Stimulated activated CD4-positive, alpha-beta T cell treated with anti-CD3 and anti-CD28 coated beads, Interleukin-4, amount 100 ng/mL, for 1 hour (primary cell): ENCODE measurements at regions not wholly inside any gene's neighbourhood (a gene's known extent, or its start where the extent isn't known, plus 50 kb on each side); places are given as distances from the start of the nearest gene placed in this dataset.
"Not testable (repeated sequence)": the region's sequence is repeated elsewhere in the genome, so short reads cannot be mapped to it uniquely, and the experiment has no call there.

Experiments
- DNase-seq: peaks from one replicate; pipeline ENCODE4 v3.0.0-alpha.2; 2020

GRCh38 chr4:111933703-111934102 is 211.6 kb upstream of the FAM241A start:
- no peak for DNase-seq

GRCh38 chr4:111934314-111934713 is 210.9 kb upstream of the FAM241A start:
- DNase-seq = no peak

- no peak for DNase-seq
Measured at GRCh38 chr4:111937368-111937767, 207.9 kb upstream of the FAM241A start.

GRCh38 chr4:111941957-111942356 is 203.3 kb upstream of the FAM241A start:
- no peak for DNase-seq

GRCh38 chr4:111943796-111944203 is 201.5 kb upstream of the FAM241A start:
- no peak for DNase-seq

- DNase-seq = no peak
Measured at GRCh38 chr4:111945014-111945413, 200.2 kb upstream of the FAM241A start.

- no peak for DNase-seq
Measured at GRCh38 chr4:111946800-111947199, 198.5 kb upstream of the FAM241A start.

GRCh38 chr4:111952688-111953087 is 192.6 kb upstream of the FAM241A start:
- DNase-seq = no peak

GRCh38 chr4:111954550-111954949 is 190.7 kb upstream of the FAM241A start:
- no peak for DNase-seq

- DNase-seq = no peak
Measured at GRCh38 chr4:111955001-111955400, 190.3 kb upstream of the FAM241A start.

GRCh38 chr4:111957116-111957515 is 188.1 kb upstream of the FAM241A start:
- no peak for DNase-seq

GRCh38 chr4:111957997-111958396 is 187.3 kb upstream of the FAM241A start:
- DNase-seq = no peak

- DNase-seq = no peak
Measured at GRCh38 chr4:111959222-111959621, 186.0 kb upstream of the FAM241A start.

GRCh38 chr4:111960241-111960667 is 185.0 kb upstream of the FAM241A start:
- no peak for DNase-seq

- not testable (repeated sequence) for DNase-seq
Measured at GRCh38 chr4:111961026-111961425, 184.2 kb upstream of the FAM241A start.

- DNase-seq = no peak
Measured at GRCh38 chr4:111961809-111962208, 183.4 kb upstream of the FAM241A start.

- no peak for DNase-seq
Measured at GRCh38 chr4:111963158-111963700, 182.0 kb upstream of the FAM241A start.

- DNase-seq = no peak
Measured at GRCh38 chr4:111977419-111977965, 167.8 kb upstream of the FAM241A start.

GRCh38 chr4:111979921-111980320 is 165.3 kb upstream of the FAM241A start:
- no peak for DNase-seq

GRCh38 chr4:111982089-111982488 is 163.2 kb upstream of the FAM241A start:
- DNase-seq = no peak

GRCh38 chr4:111984169-111984819 is 161.0 kb upstream of the FAM241A start:
- DNase-seq = no peak

- no peak for DNase-seq
Measured at GRCh38 chr4:111985426-111985825, 159.8 kb upstream of the FAM241A start.

GRCh38 chr4:111986095-111986494 is 159.2 kb upstream of the FAM241A start:
- DNase-seq = no peak

GRCh38 chr4:111988514-111988913 is 156.7 kb upstream of the FAM241A start:
- no peak for DNase-seq

GRCh38 chr4:111989817-111990216 is 155.4 kb upstream of the FAM241A start:
- no peak for DNase-seq
